CD4-positive, alpha-beta T cell treated with Interferon gamma for 1 hour (primary cell): ENCODE measurements at regions not wholly inside any gene's neighbourhood (a gene's known extent, or its start where the extent isn't known, plus 50 kb on each side); places are given as distances from the start of the nearest gene placed in this dataset.

Source experiments
- DNase-seq: peaks from one replicate; pipeline ENCODE4 v3.0.0-alpha.2; 2020

DNA sequence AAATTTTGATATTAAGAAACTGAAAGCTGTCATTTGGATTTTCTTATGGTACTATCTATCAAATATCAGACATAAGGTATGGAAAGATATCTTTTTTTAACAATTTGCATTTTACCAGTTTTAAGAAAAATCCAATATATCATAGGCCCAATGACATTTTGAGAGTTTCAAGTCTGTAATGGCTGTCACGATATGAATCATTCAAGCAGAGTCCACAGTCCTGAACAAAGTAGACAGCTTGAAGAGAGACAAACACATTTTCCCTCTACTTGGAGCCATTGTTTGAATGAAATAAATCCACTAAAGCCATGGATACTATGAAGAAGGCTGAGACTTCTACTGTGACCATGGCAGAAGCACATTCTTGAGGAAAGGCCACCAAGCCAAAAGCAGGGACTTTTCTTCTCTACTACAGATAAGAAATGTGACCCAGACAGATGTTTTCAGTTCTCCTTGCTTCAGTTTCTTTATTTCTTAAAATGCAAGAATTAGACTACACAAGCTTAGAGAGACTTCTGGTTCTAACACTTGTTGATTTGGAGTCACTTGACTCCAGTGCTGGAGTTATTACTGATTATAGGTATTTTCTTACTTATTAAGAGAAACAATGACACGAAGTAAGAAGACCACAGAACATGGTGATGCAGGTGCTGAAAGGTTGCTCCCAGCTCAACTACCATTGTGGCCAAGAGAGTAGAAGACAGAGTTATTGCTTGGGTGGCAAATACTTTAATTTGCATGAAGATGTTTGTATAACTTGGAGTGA is 429.1 kb downstream of the KIF20B start:
- no peak for DNase-seq

DNA sequence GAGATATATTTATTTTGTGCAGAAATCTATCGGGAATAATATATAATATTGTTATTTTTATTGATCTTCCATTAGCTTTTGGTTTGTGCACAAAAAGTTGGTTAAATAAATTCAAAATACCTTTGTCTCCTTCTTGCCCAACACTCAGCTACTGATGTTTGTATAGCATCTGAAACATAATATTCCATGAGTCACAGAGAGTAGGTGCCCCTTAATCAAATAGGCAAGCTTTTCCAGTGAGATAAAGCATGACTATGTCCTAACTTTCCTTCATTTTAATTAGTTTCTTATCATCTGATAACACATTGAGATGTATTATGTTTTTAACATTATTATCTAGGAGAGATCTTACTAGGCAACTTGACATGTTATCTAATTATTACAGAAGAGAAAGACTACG is 432.2 kb downstream of the KIF20B start:
- no peak for DNase-seq

DNA sequence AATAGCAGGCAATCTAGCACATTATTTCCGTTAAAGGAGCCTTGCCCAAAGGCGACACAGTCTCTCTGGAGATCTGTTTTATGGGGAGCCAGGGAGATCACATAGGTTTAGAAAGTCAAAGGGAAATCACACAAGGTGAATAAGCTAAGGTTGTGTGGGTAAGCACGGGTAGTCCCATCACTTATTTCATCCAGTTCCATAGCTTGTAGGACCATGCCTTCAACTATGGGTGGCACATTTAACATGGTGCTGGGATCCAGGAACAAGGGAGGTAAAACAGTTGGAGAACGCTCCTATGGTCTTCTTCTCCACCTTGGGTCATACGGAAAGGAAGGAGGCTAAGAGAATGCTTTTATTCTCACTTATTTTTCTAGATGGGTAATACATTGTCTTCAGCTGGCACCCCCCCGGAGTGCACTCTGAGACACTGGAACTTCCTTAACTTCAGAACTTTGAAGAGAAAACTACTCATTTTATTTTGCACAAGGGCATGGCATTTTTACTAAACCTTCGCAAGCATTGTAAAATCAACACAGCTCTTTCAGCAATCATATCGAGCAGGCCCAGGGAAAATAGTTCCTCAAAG is 435.4 kb downstream of the KIF20B start:
- no peak for DNase-seq

DNA sequence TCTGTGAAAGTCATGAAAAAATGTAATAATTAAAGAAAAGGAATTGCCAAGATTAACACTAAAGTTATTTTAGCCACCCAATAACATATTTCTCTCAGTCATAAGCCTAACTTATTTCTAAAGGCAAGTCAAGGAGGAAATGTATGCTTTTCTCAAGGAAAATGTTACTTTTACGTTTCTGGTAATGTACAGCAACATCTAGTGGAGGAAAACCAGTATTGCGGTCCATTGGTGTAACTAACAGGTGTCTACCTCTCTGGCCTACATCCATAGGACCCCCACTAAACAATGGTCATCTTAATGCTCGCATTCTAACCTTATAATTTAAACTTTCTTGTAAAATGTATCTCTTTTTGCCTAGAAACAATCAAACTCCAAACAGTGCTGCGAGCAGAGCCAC is 437.5 kb downstream of the KIF20B start:
- DNase-seq, result no peak

DNA sequence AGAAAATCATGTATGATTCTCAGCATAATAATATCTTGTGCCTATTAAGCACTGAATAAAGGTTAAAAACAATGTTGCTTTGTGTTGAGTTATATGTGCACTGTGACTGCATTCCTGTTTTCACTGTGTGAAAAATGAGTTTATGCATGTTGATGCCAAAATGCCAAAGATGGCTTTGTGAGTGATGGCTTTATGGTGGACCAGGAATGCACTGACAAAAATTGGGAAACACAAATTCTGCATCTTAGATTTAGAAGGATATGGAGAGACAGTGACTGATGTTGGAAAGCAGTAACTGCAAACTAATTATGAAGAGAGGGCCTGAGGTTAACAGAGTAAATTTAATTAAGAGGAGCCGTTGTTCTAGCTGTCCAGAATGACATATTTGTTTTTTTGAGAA is 440.4 kb downstream of the KIF20B start:
- no peak for DNase-seq

DNA sequence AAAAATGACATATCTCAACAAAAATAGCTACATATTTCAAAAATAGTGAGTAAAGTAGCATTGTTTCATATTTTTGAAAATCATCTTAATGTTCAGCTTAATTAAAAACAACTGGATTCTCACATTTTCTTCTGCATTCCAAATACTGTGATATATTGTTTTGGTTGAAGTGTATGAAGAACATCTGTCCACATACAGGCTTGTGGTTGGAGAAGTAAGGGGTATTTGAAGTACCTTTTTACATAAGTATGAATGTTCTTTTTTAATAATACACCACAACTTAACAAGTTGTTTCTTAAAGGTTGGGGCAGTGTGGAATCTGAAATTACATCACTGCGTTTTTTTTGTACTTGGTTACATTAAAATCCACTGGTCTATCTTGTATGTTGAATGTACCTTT is 442.5 kb downstream of the KIF20B start:
- no peak for DNase-seq

DNA sequence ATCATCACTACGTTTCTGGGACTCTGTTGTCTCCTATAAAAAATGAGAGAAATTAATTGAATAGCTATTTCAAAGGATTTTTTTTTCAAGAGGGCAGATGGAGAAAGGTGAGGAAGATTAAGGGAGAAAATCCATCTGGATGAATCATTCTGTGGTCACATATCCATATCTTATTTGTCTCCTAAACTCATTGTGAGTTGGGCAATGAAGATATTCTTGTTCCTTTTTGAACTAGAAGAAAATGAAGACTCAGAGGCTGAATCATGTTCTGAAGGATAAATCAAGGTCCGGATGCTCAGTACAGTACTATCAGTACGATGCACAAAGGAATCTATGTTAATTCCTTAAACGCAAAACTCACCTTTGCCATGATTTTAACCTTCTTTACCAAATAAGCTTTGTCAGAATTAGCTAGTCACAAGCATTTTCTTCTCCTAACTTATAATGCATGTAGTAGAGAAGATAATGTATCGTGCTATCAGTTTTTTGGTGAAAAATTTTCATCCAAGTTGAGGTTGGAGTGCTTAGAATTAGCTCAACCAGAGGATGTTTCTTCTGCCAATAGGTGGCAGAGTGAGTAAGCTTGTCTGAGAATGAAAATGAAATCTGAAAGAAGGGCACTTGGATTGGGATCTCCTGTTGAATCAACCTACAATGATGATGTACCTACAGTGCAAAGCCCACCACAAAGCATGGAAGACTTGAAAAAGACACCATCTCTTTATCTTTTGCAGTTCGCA is 446.9 kb downstream of the KIF20B start:
- DNase-seq, result no peak

DNA sequence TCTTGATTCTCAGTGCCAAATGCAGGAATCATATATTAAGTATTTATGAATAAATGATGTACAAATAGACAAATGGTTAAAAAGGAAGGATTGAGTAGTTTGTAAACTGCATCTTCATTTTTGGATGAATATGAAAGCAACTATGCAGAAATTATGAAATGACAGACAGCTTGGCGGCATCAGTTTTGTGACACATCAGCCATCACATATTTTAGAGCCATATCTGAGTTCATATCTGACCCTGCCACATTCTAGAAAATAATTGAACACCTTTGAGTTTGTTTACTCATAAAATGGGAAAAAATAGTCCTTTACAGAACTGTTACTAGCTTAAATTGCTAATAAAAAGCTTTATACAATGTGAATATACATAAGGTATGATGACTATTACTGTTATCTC is 448.2 kb downstream of the KIF20B start:
- DNase-seq, result no peak

DNA sequence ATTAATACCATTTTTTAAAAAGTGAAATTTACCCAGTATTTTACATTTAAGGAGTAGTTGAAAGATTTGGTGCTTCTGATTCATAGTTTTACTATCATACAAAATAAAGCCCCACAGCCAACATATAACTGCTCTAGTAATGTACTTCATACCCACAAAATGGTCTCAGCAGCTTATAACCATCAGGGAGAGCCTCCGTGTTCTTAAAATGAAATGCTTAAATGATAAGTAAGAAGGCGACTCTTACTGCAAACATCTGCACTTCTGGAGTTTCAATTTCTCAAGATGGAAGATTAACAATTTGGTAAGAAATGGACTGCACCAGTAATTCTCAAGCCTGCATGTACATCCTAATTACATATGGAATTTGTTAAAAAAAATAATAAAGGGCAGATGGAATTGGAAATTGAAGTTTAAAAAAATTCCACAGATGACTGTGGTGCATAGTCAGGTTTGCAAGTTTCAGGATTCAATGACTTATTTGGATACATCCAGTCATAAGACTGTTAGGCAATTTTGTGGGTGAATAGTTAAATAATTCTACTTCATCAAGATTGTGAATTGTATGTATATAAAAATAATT is 461.0 kb downstream of the KIF20B start:
- DNase-seq, result no peak

DNA sequence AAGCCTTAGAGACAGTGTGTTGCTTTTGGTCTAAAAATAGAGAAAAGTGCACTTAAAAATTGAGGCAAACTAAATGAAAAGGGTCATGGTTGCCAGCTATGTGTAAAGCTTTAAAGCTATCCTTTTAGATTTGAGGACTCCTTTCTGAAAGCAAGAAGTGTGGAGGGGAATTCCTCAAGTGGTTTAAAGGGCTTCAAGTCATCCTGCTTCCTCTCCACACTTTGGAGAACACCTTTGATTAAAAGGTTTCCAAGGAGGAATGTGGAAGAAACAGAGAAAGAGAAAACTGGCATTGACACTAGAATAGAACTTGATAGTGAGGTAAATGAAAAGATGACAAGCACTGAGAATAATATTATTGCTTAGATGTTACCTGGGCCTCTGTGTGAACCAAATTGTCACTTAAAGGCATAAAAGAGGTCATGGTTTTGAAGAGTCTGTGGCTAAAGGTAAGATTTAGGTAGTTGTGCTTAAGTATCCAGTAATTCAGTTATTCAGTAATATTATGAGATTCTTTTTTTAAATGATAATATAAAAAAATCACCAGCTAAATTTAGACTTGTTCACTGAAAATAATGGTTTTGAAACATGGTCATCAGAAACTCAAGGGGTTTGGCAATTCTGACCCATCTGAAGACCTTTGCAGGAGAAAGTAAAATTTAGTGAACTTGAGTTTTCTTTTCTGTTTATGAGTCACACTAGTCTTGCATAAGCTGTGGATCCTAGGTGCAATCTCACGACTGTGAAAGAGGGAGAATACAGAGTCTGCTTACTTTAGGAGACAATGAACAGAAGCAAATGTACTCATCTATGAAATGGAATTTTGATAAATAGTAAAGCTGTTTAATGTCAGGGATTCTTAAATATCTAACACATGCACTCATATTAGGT is 466.0 kb downstream of the KIF20B start:
- DNase-seq, result no peak

DNA sequence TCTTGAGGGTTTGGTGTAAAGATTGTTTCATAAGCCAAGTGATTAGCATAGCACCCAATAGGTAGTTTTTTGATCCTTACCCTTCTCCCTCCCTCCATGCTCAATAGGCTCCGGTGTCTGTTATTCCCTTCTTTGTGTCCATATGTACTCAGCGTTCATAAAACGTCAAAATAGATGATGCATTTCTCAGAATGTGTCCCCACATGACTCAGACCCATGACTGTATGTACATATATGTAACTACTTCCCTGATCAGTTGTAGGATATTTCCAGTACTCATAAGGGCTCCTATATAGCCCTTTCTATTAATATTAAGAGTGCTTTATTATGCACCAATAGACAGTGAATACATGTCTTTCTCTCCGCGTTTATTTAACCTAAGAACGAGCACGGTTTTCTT is 466.9 kb downstream of the KIF20B start:
- DNase-seq, result no peak

DNA sequence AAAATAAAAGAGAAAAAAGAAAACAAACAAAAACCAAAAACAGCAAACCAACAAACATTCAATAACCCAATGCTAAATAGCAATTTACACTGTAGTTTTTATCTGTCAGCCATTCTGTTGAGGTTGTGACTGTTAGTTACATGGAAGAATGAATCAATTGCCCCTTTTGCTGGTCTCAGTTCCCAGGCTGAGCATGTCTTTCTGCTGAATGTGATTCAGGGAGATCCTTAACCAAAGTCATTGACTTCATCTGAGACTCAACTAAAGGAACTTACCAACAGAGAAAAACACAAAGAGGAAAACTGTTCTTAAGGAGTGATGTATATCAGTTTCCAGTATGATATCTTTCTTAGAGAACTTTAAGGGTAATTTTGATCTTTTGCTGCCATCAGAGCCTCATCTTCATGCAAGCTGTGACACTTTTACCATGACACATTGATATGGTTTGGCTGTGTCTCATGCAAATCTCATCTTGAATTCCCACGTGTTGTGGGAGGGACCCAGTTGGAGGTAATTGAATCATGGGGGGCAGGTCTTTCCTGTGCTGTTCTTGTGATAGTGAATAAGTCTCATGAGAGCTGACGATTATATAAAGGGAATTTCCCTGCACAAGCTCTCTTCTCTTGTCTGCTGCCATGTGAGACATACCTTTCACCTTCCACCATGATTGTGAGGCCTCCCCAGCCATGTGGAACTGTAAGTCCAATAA is 469.8 kb downstream of the KIF20B start:
- DNase-seq, result no peak

DNA sequence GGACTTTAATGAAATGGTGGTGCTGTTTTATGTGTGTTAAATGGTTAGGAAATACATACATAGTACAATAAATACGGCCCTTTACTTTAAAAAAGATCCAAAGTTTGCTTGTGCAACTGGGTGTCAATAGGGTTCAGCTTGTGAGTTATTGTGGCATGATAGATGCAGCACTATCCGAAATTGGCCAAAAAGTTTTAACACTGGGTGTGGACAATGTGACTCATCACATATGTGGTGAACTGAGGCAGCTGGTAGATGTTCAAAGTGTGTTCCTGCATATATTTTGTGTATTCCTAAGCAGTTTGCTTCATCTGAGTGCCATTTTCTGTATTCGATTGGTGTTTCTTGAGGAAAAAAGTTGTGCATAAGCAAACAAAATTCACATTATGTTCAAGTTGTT is 473.1 kb downstream of the KIF20B start:
- DNase-seq, result no peak

DNA sequence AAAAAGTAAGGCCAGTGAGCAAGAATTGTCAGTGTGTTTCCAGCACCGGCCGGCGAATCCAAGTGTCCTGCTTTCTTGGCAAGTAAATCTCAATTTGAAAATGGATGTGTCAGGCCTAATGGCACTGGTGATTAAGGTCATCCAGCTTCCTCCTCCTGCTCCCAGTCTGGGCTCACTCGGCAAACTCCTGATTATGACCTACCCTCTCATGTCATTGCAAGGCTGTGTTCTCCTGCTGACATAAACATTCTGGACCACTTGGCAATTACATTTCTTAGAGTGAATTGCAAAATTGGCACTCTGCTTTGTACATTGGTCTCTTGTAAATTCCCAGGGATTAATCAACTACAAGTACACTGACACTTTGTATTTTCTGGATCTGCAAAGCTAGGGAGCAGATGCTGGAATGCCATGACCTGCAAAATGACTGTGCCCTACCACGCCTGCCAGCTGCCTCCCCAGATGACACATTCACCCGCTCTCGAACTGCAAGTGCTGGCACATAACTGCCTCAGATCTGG is 473.8 kb downstream of the KIF20B start:
- no peak for DNase-seq

DNA sequence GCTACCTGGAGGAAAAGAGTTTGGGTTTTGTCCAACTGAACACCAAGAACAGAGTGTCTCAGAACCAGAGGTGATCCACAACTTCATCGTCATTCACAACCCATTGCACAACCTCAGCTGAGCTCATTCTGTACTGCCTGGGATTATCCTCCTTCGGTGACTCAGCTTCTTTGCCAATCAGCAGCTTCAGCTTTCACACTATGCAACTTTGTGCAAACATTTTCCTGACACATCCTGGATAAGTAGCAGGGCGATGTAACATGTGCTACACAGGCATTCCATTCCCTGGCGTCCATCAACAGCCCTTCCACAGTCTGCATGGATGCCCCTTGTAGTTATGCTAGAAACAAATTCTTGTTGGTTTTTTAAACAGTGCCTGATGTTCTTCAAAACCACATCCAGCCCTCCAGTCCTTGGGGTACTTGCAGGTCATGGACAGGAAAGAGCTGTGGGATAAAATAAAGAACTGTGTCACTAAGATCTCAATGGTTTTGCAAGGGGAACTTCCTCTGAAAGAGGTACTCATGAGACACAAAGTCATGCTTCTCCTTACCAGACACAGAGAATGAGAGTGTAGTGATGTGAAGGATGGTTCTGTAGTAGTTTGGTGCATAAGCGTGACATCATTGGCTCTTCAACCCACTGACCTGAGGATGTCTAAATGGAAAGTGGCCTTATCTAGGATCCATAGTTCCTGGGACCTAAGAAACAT is 478.5 kb downstream of the KIF20B start:
- no peak for DNase-seq

DNA sequence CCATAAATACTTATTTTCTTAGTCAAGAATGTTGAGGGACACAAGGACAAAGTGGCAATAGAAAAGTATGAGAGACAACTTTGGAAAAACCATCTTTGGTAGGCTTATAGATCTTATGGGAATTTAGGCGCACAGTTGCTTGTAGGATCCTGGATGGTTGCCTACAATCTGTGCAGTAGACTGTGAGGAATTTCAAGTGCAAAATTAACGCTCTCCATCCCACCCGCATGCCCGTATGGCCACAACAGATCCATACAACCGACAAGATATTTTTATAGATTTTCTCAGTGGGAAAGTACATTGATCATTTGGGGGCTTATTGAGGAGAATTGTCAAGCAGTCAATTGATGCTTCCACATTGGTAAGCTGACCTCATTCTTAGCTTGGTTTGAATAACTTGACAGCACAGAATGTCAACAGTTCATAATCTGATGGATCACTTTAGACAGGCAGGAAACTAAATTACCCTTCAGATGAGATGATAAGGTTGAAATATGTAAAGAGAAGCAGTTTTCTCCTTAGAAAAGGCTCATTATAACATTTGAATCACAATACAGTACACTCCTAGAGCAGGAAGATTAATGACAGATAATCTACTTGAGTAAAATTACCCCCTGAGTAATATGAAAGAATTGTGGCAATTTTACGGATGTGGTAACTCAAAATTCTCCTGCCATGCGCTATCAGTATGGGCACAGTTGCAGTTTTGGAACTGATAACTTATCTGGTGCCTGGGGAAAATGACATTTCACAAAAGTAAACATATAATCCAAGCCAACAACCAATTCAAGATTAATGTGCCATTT is 479.7 kb downstream of the KIF20B start:
- no peak for DNase-seq

DNA sequence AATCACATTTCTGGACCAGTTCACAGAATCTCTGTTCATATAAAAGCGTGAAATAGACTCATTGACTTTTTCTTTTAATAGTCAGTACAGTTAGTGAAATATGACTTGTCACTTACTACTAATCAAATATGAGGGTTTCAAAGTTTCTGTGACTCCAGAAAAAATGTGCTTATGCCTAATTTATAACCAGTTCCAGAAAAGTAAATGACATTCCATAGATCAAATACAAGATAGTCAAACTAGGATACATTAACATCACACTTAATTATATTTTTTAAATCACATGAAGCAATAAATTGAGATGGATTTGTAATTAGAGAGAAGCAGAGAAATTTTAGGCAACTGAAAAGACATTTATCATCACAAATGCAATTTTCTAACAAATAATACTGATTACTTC is 491.4 kb downstream of the KIF20B start:
- no peak for DNase-seq

DNA sequence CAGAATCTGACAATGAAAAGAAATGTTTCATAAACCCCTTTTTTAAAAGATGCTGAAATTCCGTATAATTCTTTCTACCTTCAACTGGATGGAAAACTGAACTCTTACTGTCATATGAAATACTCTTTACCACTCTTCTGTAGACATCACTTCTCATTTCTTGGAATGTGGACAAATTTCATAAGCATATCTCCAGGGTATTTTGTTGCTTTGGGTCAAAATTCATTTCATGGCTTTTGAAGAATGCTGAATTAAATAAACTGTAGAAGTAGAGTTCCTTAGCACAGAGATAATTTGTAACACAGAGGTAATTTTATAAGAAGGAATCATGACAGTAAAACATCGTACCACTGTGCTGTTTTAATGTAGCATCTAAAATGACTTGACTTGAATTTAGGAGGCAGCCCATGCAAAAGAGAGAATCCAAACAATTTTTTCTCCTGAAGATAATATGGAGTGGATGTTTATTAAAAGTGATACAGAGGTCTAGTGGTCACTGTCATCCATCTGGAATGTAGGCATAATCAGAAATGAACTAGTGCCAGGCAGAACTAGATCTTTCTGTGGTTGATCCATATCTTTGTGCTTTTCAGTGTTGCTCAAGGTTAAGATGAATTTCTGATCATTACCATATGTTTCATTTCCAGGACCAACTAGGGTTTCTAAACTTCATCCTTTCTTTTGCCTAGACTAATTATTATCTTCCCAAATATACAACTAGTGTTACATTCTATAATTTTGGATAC is 492.0 kb downstream of the KIF20B start:
- DNase-seq, result no peak

DNA sequence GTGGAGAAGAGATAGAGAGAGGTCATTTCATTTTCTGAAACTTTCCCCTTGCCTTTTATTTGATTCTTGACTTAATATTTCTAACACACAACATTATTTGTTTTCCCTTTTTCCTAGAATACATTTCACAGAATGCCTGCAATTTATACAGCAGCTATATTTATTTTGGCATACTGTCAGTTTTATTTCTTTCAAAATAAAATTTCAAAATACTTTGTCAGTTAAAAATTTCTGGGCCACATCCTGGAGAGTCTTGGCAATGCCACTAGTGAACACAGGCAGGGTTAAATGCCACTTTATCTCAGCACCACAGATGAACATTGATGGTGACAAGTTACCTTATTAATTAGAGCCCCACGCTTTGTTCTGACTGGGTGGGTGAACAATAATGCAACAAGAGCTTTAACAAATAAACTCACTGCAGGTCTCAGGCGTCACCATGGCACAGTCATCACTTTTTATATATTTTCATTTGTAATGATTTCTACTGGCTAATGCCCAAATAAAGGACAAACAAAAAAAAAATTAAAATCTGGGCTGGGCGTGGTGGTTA is 494.0 kb downstream of the KIF20B start:
- no peak for DNase-seq
